Right kidney (tissue), 1 donor: ENCODE measurements at regions not wholly inside any gene's neighbourhood (a gene's known extent, or its start where the extent isn't known, plus 50 kb on each side); places are given as distances from the start of the nearest gene placed in this dataset.
"Not testable (repeated sequence)": the region's sequence is repeated elsewhere in the genome, so short reads cannot be mapped to it uniquely, and the experiment has no call there.

Experiments
- DNase-seq: peaks from one replicate; pipeline ENCODE4 v3.0.0-alpha.2; 2016

GRCh38 chr6:81624453-81624852, 128.0 kb downstream of the TENT5A start:
- DNase-seq = no peak

- no peak for DNase-seq
Measured at GRCh38 chr6:81623106-81623759, 129.2 kb downstream of the TENT5A start.

- no peak for DNase-seq
Measured at GRCh38 chr6:81621816-81622395, 130.6 kb downstream of the TENT5A start.

- DNase-seq = no peak
Measured at GRCh38 chr6:81614292-81614691, 138.2 kb downstream of the TENT5A start.

- no peak for DNase-seq
Measured at GRCh38 chr6:81613606-81614005, 138.9 kb downstream of the TENT5A start.

- no peak for DNase-seq
Measured at GRCh38 chr6:81612136-81612535, 140.3 kb downstream of the TENT5A start.

GRCh38 chr6:81609736-81610135, 142.7 kb downstream of the TENT5A start:
- DNase-seq = no peak

- DNase-seq = no peak
Measured at GRCh38 chr6:81608776-81609175, 143.7 kb downstream of the TENT5A start.

- DNase-seq = no peak
Measured at GRCh38 chr6:81606965-81607381, 145.5 kb downstream of the TENT5A start.

- DNase-seq = no peak
Measured at GRCh38 chr6:81605526-81605925, 147.0 kb downstream of the TENT5A start.

- DNase-seq = no peak
Measured at GRCh38 chr6:81601918-81602317, 150.6 kb downstream of the TENT5A start.

- not testable (repeated sequence) for DNase-seq
Measured at GRCh38 chr6:81600488-81600887, 152.0 kb downstream of the TENT5A start.

GRCh38 chr6:81594501-81594900, 158.0 kb downstream of the TENT5A start:
- no peak for DNase-seq

GRCh38 chr6:81590314-81590691, 162.2 kb downstream of the TENT5A start:
- DNase-seq = no peak

- no peak for DNase-seq
Measured at GRCh38 chr6:81589465-81590313, 162.8 kb downstream of the TENT5A start.

- DNase-seq = not testable (repeated sequence)
Measured at GRCh38 chr6:81585686-81586085, 166.8 kb downstream of the TENT5A start.

GRCh38 chr6:81584156-81584555, 168.3 kb downstream of the TENT5A start:
- not testable (repeated sequence) for DNase-seq

- DNase-seq = no peak
Measured at GRCh38 chr6:81575442-81575841, 177.0 kb downstream of the TENT5A start.

- no peak for DNase-seq
Measured at GRCh38 chr6:81572020-81572419, 180.5 kb downstream of the TENT5A start.

- DNase-seq = no peak
Measured at GRCh38 chr6:81570681-81571080, 181.8 kb downstream of the TENT5A start.

- no peak for DNase-seq
Measured at GRCh38 chr6:81568973-81569372, 183.5 kb downstream of the TENT5A start.

- DNase-seq = no peak
Measured at GRCh38 chr6:81565071-81565470, 187.4 kb downstream of the TENT5A start.

GRCh38 chr6:81564470-81565068, 187.9 kb downstream of the TENT5A start:
- no peak for DNase-seq
